Mucosa of stomach (tissue), 1 donor: ENCODE measurements at regions not wholly inside any gene's neighbourhood (a gene's known extent, or its start where the extent isn't known, plus 50 kb on each side); places are given as distances from the start of the nearest gene placed in this dataset.

Experiments used
- H3K27me3 ChIP-seq: one replicate; pipeline ENCODE4 v1.7.0; 2013; ENCODE audit warnings: mild to moderate bottlenecking, low read length; ENCODE audit not compliant: control insufficient read depth, insufficient read depth
- H3K36me3 ChIP-seq: one replicate; pipeline ENCODE4 v1.7.0; 2013; ENCODE audit warnings: low read length; ENCODE audit not compliant: control insufficient read depth, insufficient read depth
- H3K4me1 ChIP-seq: one replicate; pipeline ENCODE4 v1.7.0; 2013; ENCODE audit warnings: mild to moderate bottlenecking, low read length; ENCODE audit not compliant: control insufficient read depth, insufficient read depth
- H3K4me3 ChIP-seq: one replicate; pipeline ENCODE4 v1.7.0; 2013; ENCODE audit warnings: low read length
- H3K9ac ChIP-seq: one replicate; pipeline ENCODE4 v1.7.0; 2013; ENCODE audit warnings: mild to moderate bottlenecking, low read length, moderate library complexity
- H3K9me3 ChIP-seq: one replicate; pipeline ENCODE4 v1.7.0; 2013; ENCODE audit warnings: mild to moderate bottlenecking, low read length, moderate library complexity; ENCODE audit not compliant: control insufficient read depth
- donor health status: Pancreatic carcinoma.

DNA sequence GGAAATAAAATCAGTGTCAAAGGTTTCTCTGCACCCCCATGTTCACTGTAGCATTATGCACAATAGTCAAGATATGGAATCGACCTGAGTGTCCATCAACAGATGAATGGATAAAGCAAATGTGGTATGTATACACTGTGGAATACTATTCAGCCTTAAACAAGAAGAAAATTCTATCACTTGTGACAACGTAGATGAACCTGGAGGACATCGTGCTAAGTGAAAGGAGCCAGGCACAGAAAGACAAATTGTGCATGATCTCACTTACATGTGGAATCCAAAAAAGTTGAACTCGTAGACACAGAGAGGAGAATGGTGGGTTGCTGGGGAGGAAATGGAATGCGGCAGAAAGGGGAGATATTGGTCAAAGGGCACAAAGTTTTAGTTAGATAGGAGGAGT is 136.3 kb upstream of the ESR1 start:
- Histone ChIP-seq H3K4me1 (peaks cover 17% of the 10 kb centered on the region), H3K27me3 (no peaks in the 10 kb centered on the region), H3K9ac (no peak overlapping the region), H3K9me3 (no peaks in the 10 kb centered on the region), H3K36me3 (no peaks in the 10 kb centered on the region), H3K4me3 (no peak overlapping the region)

- no peak overlapping the region for H3K9ac ChIP-seq
- no peaks in the 10 kb centered on the region for H3K27me3 ChIP-seq
- H3K9me3 ChIP-seq = no peaks in the 10 kb centered on the region
- peaks cover under 1% of the 10 kb centered on the region for H3K4me1 ChIP-seq
- no peak overlapping the region for H3K4me3 ChIP-seq
- no peaks in the 10 kb centered on the region for H3K36me3 ChIP-seq
These were observed 132.9 kb upstream of the ESR1 start for GRCh38 chr6:151674578-151674977.

DNA sequence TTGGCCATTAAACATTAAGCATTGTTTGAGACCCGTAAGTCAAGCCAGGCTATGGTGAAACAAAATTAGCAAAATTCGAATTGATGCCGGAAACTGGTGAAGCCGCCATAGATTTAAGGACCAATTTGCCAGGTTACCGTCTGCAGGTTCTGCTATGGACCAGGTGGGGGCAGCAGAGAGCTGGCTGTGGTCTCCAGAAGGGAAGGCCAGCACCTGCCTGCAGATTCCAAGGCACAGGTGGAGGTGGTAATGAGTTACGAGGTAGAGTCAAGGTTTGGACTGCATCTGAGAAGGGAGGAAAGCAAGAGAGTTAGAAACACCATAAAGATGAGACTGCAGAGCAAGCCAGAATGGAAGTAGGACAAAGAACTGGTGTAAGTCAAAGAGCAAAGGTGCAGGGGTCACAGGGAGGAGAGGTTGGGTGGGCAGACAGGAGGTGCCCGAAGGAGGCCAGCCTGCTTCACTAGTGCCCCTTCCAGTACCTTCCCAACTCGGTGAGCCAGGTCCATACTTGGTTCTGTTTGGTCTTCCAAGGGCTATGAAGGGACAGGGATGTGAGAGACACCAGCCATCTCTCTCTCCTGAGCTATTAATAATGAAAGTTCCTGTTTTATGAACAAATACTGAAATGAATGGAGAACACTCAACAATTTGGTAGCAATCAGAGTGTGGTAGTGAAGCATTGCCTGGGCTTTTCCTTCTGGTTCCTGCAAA is 131.6 kb upstream of the ESR1 start:
- no peak overlapping the region for H3K4me3 ChIP-seq
- H3K4me1 ChIP-seq = no peaks in the 10 kb centered on the region
- no peaks in the 10 kb centered on the region for H3K36me3 ChIP-seq
- no peaks in the 10 kb centered on the region for H3K27me3 ChIP-seq
- no peaks in the 10 kb centered on the region for H3K9me3 ChIP-seq
- no peak overlapping the region for H3K9ac ChIP-seq

DNA sequence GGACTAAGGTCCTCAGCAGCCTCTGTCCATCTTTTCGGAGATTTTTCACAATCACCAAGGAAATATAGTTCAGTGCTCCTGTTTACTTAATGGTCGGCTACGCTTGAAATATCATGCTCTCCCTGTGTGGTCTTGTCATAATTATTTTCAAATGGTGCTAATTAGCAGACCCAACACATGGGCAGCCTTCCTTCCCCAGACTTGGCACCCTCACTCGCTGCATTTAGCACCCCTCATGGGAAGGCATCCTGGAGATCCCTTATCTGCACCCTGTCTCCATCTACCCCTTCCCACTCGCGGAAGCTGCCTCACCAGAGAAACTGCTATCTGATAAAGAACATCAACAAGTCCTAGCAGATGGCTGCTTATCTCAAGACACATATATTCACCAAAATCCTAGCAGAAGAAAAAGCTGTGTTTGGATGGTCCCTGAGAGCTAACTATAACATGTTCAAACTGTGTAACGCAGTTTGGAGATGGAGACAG is 131.0 kb upstream of the ESR1 start:
- Histone ChIP-seq H3K27me3 (no peaks in the 10 kb centered on the region), H3K36me3 (no peaks in the 10 kb centered on the region), H3K4me3 (no peak overlapping the region), H3K9ac (no peak overlapping the region), H3K4me1 (no peaks in the 10 kb centered on the region), H3K9me3 (no peaks in the 10 kb centered on the region)

DNA sequence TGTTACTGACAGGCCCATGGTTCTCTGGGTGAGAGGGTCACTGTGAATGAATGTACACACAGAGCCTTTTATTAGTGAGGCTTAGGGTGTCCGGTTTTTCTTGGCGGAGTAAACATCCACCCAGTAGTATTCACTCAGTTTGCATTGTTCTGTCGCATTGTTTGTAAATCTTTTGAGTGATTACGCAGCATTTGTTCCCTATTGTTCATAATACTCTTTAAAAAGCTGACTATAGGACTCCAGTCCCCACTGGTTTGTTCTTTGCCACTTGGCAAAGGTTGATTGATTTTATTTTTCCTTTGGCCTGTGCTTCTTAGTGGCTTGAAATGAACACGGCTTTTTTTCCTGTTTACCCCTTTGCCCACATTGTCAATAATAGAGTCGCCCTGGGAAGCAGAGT is 130.1 kb upstream of the ESR1 start:
- no peaks in the 10 kb centered on the region for H3K36me3 ChIP-seq
- no peak overlapping the region for H3K9ac ChIP-seq
- H3K27me3 ChIP-seq = no peaks in the 10 kb centered on the region
- no peak overlapping the region for H3K4me3 ChIP-seq
- H3K9me3 ChIP-seq = no peaks in the 10 kb centered on the region
- no peaks in the 10 kb centered on the region for H3K4me1 ChIP-seq

- Histone ChIP-seq H3K36me3 (no peaks in the 10 kb centered on the region), H3K4me1 (peaks cover 8% of the 10 kb centered on the region), H3K9ac (no peak overlapping the region), H3K4me3 (no peak overlapping the region), H3K9me3 (no peaks in the 10 kb centered on the region), H3K27me3 (no peaks in the 10 kb centered on the region)
These were observed 128.4 kb upstream of the ESR1 start for GRCh38 chr6:151679081-151679480.

DNA sequence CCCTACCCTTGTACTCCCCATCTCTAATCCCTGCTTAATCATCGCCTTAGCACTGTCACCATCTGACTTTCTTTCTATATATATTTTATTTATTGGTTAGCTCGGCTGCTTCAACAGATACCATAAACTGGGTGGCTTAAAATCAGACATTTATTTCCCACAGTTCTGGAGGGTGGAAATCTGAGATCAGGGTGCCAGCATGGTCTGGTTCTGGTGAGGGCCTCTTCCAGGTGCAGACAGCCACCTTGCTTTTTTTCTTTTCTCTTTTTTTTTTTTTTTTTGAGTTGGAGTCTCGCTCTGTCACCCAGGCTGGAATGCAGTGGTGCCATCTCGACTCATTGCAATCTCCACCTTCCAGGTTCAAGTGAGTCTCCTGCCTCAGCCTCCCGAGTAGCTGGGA is 127.5 kb upstream of the ESR1 start:
- no peak overlapping the region for H3K4me3 ChIP-seq
- H3K4me1 ChIP-seq = peaks cover 8% of the 10 kb centered on the region
- no peaks in the 10 kb centered on the region for H3K9me3 ChIP-seq
- H3K36me3 ChIP-seq = no peaks in the 10 kb centered on the region
- no peaks in the 10 kb centered on the region for H3K27me3 ChIP-seq
- no peak overlapping the region for H3K9ac ChIP-seq

GRCh38 chr6:151680846-151681432 is 126.5 kb upstream of the ESR1 start:
- H3K9ac ChIP-seq = no peak overlapping the region
- no peaks in the 10 kb centered on the region for H3K9me3 ChIP-seq
- H3K27me3 ChIP-seq = no peaks in the 10 kb centered on the region
- no peaks in the 10 kb centered on the region for H3K36me3 ChIP-seq
- H3K4me3 ChIP-seq = no peak overlapping the region
- peaks cover 8% of the 10 kb centered on the region for H3K4me1 ChIP-seq

DNA sequence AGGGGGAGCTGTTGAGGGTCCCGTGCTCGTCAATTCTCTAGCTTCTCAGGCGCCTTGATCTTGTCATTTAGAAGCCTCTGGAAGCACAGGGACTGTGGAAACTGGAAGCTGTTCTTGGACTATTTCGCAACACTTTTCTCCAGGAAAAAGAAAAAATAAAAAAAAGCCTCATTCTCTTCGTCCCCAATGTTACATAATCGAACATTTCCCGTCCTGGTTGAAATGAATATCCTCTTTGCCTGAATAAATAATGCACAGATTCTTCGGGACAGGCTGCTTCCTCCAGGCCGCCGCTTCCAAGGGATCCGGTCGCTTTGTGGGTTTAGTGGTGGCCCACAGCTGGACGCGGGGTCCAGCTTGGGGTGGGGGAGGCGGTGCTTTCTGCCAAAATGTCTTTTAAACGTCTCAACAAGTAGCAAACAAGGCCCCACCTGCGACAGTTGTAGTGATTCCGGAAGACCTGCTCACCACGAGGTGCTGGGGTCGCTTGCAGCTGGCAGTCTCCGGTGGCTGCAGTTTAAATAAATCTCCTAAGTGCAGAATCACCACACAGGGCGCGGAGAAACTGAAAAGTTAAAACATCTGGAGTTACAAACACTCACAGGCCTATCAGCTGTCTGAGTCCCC is 125.9 kb upstream of the ESR1 start:
- Histone ChIP-seq H3K9me3 (no peaks in the 10 kb centered on the region), H3K4me3 (no peak overlapping the region), H3K4me1 (peaks cover 8% of the 10 kb centered on the region), H3K36me3 (no peaks in the 10 kb centered on the region), H3K9ac (no peak overlapping the region), H3K27me3 (no peaks in the 10 kb centered on the region)

GRCh38 chr6:151682251-151682650 is 125.2 kb upstream of the ESR1 start:
- Histone ChIP-seq H3K4me3 (no peak overlapping the region), H3K36me3 (no peaks in the 10 kb centered on the region), H3K9me3 (no peaks in the 10 kb centered on the region), H3K4me1 (peaks cover 8% of the 10 kb centered on the region), H3K9ac (no peak overlapping the region), H3K27me3 (no peaks in the 10 kb centered on the region)

DNA sequence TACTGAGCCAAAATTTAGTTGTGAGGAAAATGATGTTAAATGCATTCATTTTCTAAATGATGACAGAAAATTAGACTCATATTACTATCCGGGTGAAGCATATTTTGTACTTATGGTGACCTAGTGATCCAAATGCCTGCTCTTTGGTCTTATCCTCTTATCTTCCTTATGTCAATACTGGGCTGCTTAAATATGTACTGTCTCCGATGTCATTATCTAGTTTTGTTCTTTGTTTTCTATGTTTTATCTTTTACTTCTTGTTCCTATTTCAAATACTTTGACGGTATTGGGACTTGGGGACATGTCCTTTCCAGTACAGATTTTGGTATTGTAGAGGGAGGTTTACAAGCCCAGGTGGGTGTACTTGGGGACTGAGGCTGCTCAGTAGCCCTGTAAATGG is 124.6 kb upstream of the ESR1 start:
- Histone ChIP-seq H3K4me1 (peaks cover 8% of the 10 kb centered on the region), H3K27me3 (no peaks in the 10 kb centered on the region), H3K4me3 (no peak overlapping the region), H3K9me3 (no peaks in the 10 kb centered on the region), H3K36me3 (no peaks in the 10 kb centered on the region), H3K9ac (no peak overlapping the region)

DNA sequence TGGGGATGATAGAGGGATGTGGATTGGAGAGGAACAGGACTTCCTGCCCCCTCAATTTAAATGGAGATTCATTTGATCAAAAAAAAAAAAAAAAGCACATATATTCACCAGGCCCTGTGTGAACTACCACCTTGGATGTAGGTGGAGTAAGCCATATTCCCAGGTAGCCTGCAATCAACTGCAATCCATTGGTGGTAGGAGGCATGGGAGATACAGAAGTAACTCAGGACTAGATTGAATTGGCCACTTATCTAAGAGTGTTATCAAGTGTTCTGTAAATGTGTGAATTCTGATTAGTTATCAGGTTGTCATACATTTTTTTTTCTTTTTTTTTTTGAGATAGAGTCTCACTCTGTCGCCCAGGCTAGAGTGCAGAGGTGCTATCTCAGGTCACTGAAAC is 124.1 kb upstream of the ESR1 start:
- Histone ChIP-seq H3K36me3 (no peaks in the 10 kb centered on the region), H3K4me1 (peaks cover 8% of the 10 kb centered on the region), H3K9ac (no peak overlapping the region), H3K9me3 (no peaks in the 10 kb centered on the region), H3K4me3 (no peak overlapping the region), H3K27me3 (no peaks in the 10 kb centered on the region)
